ENCODE measurements at regions not wholly inside any gene's neighbourhood (a gene's known extent, or its start where the extent isn't known, plus 50 kb on each side); places are given as distances from the start of the nearest gene placed in this dataset.

- Histone ChIP-seq H3K4me1 (ENCODE audit: control insufficient read depth, insufficient read depth, low read length) (no peaks in the 10 kb centered on the region), H3K9me3 (ENCODE audit: control insufficient read depth, low read length) (no peaks in the 10 kb centered on the region), H3K27ac (ENCODE audit: low read length) (no peak overlapping the region), H3K4me3 (ENCODE audit: low read length) (no peak overlapping the region), H3K27me3 (ENCODE audit: control insufficient read depth, insufficient read depth) (no peaks in the 10 kb centered on the region)
- DNase-seq, result no peak
- no peak for ATAC-seq
- intact Hi-C loops (cut with DNase I), result no loop called here
- 72% methylated on average over 1 of the region's 1 CpG for WGBS
Observed at GRCh38 chr11:115860246-115860645, 356.0 kb upstream of the CADM1 start.

- 38% methylated on average over 1 of the region's 1 CpG for WGBS
- Histone ChIP-seq H3K4me3 (ENCODE audit: low read length) (no peak overlapping the region), H3K9me3 (ENCODE audit: control insufficient read depth, low read length) (no peaks in the 10 kb centered on the region), H3K4me1 (ENCODE audit: control insufficient read depth, insufficient read depth, low read length) (no peaks in the 10 kb centered on the region), H3K27ac (ENCODE audit: low read length) (no peak overlapping the region), H3K27me3 (ENCODE audit: control insufficient read depth, insufficient read depth) (no peaks in the 10 kb centered on the region)
- DNase-seq (no peak), ATAC-seq (no peak)
- intact Hi-C loops (cut with DNase I), result no loop called here
Observed at GRCh38 chr11:115848611-115849010, 344.4 kb upstream of the CADM1 start.

- intact Hi-C loops (cut with DNase I), result no loop called here
- no peak overlapping the region for H3K27ac ChIP-seq (ENCODE audit: low read length)
- no peaks in the 10 kb centered on the region for H3K4me1 ChIP-seq (ENCODE audit: control insufficient read depth, insufficient read depth, low read length)
- DNase-seq (no peak), ATAC-seq (no peak)
- H3K9me3 ChIP-seq (ENCODE audit: control insufficient read depth, low read length), result no peaks in the 10 kb centered on the region
- WGBS, result 16% methylated on average over 1 of the region's 1 CpG
- H3K27me3 ChIP-seq (ENCODE audit: control insufficient read depth, insufficient read depth), result no peaks in the 10 kb centered on the region
- H3K4me3 ChIP-seq (ENCODE audit: low read length), result no peak overlapping the region
Observed at GRCh38 chr11:115848080-115848479, 343.9 kb upstream of the CADM1 start.

- no peaks in the 10 kb centered on the region for H3K9me3 ChIP-seq (ENCODE audit: control insufficient read depth, low read length)
- no peak overlapping the region for H3K27ac ChIP-seq (ENCODE audit: low read length)
- ATAC-seq (no peak), DNase-seq (no peak)
- intact Hi-C loops (cut with DNase I), result no loop called here
- H3K4me1 ChIP-seq (ENCODE audit: control insufficient read depth, insufficient read depth, low read length), result no peaks in the 10 kb centered on the region
- H3K4me3 ChIP-seq (ENCODE audit: low read length), result no peak overlapping the region
- 94% methylated on average over 1 of the region's 1 CpG for WGBS
- H3K27me3 ChIP-seq (ENCODE audit: control insufficient read depth, insufficient read depth), result no peaks in the 10 kb centered on the region
Observed at GRCh38 chr11:115845872-115846271, 341.7 kb upstream of the CADM1 start.

GRCh38 chr11:115843685-115844084 is 339.5 kb upstream of the CADM1 start:
- no peaks in the 10 kb centered on the region for H3K27me3 ChIP-seq (ENCODE audit: control insufficient read depth, insufficient read depth)
- ATAC-seq, result no peak
- DNase-seq, result no peak
- 59% methylated on average over 3 of the region's 3 CpGs for WGBS
- no peak overlapping the region for H3K27ac ChIP-seq (ENCODE audit: low read length)
- intact Hi-C loops (cut with DNase I), result no loop called here
- H3K9me3 ChIP-seq (ENCODE audit: control insufficient read depth, low read length), result no peaks in the 10 kb centered on the region
- no peaks in the 10 kb centered on the region for H3K4me1 ChIP-seq (ENCODE audit: control insufficient read depth, insufficient read depth, low read length)
- no peak overlapping the region for H3K4me3 ChIP-seq (ENCODE audit: low read length)

- no peaks in the 10 kb centered on the region for H3K4me1 ChIP-seq (ENCODE audit: control insufficient read depth, insufficient read depth, low read length)
- H3K27ac ChIP-seq (ENCODE audit: low read length), result no peak overlapping the region
- 57% methylated on average over 1 of the region's 1 CpG for WGBS
- H3K27me3 ChIP-seq (ENCODE audit: control insufficient read depth, insufficient read depth), result no peaks in the 10 kb centered on the region
- H3K4me3 ChIP-seq (ENCODE audit: low read length), result no peak overlapping the region
- DNase-seq (no peak), ATAC-seq (no peak)
- intact Hi-C loops (cut with DNase I), result no loop called here
- no peaks in the 10 kb centered on the region for H3K9me3 ChIP-seq (ENCODE audit: control insufficient read depth, low read length)
Observed at GRCh38 chr11:115843111-115843510, 338.9 kb upstream of the CADM1 start.

DNA sequence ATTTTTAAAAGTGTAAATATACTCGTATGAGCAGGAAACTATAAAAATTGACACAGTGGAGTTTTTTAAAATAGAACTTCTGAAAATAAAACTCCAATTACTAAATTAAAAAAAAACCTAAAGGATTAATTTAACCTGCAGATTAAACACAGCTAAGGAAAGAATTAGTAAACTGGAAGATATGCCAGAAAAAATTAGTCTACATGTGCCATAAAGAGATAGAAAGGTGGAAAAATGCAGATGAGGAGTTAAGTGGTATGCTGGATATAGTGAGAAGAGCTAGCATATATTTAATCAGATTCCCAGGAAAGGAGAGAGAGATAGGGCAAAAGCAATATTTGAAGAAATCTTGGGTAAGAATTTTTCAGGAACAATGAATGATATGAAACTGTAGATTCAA is 315.8 kb upstream of the CADM1 start:
- ATAC-seq, result no peak
- intact Hi-C loops (cut with DNase I), result no loop called here
- WGBS, result 86% methylated on average over 1 of the region's 1 CpG

DNA sequence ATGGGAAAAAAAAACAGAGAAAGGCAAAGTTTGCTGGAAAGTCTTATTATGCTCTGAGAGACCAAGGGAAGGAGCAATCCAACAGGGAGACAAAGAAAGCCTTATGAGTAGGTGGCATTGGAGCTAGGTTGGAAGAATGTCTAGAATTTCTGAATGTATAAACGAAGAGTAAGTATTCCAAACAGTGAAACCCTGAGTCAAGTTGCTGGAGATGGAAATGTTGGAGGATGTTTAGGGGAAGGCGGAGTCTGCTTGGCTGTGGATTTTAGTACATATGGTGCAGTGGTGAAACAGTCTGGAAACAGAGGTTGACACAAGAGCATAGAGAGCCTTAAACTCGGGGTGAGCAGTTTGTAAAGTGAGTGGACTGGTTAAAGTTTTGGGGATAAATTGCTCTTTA is 314.8 kb upstream of the CADM1 start:
- Histone ChIP-seq H3K4me1 (ENCODE audit: control insufficient read depth, insufficient read depth, low read length) (no peaks in the 10 kb centered on the region), H3K27ac (ENCODE audit: low read length) (no peak overlapping the region), H3K4me3 (ENCODE audit: low read length) (no peak overlapping the region), H3K27me3 (ENCODE audit: control insufficient read depth, insufficient read depth) (no peaks in the 10 kb centered on the region), H3K9me3 (ENCODE audit: control insufficient read depth, low read length) (no peaks in the 10 kb centered on the region)
- intact Hi-C loops (cut with DNase I), result no loop called here
- no peak for ATAC-seq
- WGBS, result 81% methylated on average over 3 of the region's 3 CpGs
- no peak for DNase-seq

More for the DNA sequence above, 315.8 kb upstream of the CADM1 start:
- DNase-seq, result no peak
- H3K9me3 ChIP-seq (ENCODE audit: control insufficient read depth, low read length), result no peaks in the 10 kb centered on the region
- H3K4me1 ChIP-seq (ENCODE audit: control insufficient read depth, insufficient read depth, low read length), result no peaks in the 10 kb centered on the region
- H3K4me3 ChIP-seq (ENCODE audit: low read length), result no peak overlapping the region
- H3K27me3 ChIP-seq (ENCODE audit: control insufficient read depth, insufficient read depth), result no peaks in the 10 kb centered on the region
- H3K27ac ChIP-seq (ENCODE audit: low read length), result no peak overlapping the region

DNA sequence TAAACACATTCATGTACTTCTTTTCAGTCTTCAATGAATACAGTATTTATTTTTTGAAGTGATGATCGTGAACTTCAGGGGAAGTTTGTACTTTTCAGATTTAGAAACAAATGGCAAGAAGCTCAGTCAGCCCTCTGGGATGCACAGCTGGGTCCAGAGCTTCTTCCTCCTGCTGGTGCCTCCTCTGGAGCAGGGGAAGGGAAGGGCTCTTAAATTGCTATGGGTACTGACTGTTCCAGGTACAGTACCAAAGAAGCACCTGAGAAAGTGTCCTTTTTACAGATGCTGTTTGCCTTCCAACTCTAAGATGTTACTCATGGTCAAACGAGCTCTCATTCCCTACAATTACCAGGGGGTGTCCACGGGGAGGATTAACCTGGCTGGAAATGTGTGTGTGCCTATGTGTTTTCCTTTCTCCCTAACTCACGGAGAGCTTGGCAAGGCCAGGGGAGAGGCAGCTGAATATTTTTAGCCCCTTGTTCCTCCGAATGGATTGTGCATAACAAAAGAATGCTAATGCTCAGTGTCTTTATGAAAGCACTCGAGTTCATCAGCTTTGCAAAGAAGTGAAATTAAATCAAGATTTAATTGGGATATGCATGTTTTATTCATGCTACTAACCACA is 313.7 kb upstream of the CADM1 start:
- Histone ChIP-seq H3K4me1 (ENCODE audit: control insufficient read depth, insufficient read depth, low read length) (no peaks in the 10 kb centered on the region), H3K4me3 (ENCODE audit: low read length) (no peak overlapping the region), H3K27me3 (ENCODE audit: control insufficient read depth, insufficient read depth) (no peaks in the 10 kb centered on the region), H3K27ac (ENCODE audit: low read length) (no peak overlapping the region), H3K9me3 (ENCODE audit: control insufficient read depth, low read length) (no peaks in the 10 kb centered on the region)
- no peak for ATAC-seq
- no peak for DNase-seq
- WGBS, result 44% methylated on average over 6 of the region's 6 CpGs
- intact Hi-C loops (cut with DNase I), result no loop called here

DNA sequence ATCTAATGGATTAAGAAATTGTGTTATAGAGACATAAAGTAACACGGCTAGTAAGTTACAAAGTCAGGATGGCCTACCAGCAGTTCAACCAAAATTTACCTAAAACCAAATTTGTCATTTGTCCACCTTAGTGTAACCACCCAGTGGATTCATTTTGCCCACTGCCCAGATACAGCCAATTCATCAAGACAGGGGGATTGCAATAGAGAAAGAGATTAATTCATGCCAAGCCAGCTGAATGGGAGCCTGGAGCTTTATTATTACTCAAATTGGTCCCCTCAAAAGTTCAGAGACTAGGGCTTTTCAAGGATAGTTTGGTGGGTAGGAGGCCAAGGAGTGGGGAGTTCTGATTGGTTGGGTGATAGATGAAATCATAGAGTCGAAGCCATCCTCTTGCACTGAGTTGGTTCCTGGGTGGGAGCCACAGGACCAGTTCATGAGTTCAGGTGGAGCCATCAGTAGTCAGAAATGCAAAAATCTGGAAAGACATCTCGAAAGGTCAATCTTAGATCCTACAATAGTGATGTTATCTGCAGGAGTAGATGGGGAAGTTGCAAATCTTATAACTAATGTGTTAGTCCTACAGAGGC is 304.2 kb upstream of the CADM1 start:
- intact Hi-C loops (cut with DNase I), result no loop called here
- no peaks in the 10 kb centered on the region for H3K4me1 ChIP-seq (ENCODE audit: control insufficient read depth, insufficient read depth, low read length)
- H3K9me3 ChIP-seq (ENCODE audit: control insufficient read depth, low read length), result peaks cover 6% of the 10 kb centered on the region
- DNase-seq (no peak), ATAC-seq (no peak)
- no peaks in the 10 kb centered on the region for H3K27me3 ChIP-seq (ENCODE audit: control insufficient read depth, insufficient read depth)
- 90% methylated on average over 3 of the region's 3 CpGs for WGBS
- H3K4me3 ChIP-seq (ENCODE audit: low read length), result no peak overlapping the region
- H3K27ac ChIP-seq (ENCODE audit: low read length), result no peak overlapping the region

GRCh38 chr11:115806056-115806455 is 301.8 kb upstream of the CADM1 start:
- DNase-seq (no peak), ATAC-seq (no peak)
- H3K4me1 ChIP-seq (ENCODE audit: control insufficient read depth, insufficient read depth, low read length), result no peaks in the 10 kb centered on the region
- 91% methylated on average over 2 of the region's 2 CpGs for WGBS
- peaks cover 6% of the 10 kb centered on the region for H3K9me3 ChIP-seq (ENCODE audit: control insufficient read depth, low read length)
- H3K27me3 ChIP-seq (ENCODE audit: control insufficient read depth, insufficient read depth), result no peaks in the 10 kb centered on the region
- intact Hi-C loops (cut with DNase I), result no loop called here
- H3K27ac ChIP-seq (ENCODE audit: low read length), result no peak overlapping the region
- H3K4me3 ChIP-seq (ENCODE audit: low read length), result no peak overlapping the region

Measured in right cardiac atrium (tissue), 5 donors.